Transverse colon (tissue), 3 donors: ENCODE measurements at regions not wholly inside any gene's neighbourhood (a gene's known extent, or its start where the extent isn't known, plus 50 kb on each side); places are given as distances from the start of the nearest gene placed in this dataset.

Source experiments
- CTCF ChIP-seq, 5 experiments: fragments of 200-600 bp in 3 of 5; fragments of 450-650 bp in 2 of 5; sonication (generic) in 3 of 5; IDR thresholded peaks; 1 replicate in 2 of 5; 2 replicates in 3 of 5; pipeline ENCODE4 v1.5.1; 2016 to 2017; ENCODE audit warnings: antibody characterized with exemption in 5 of 5, inconsistent platforms in 3 of 5, mild to moderate bottlenecking in 2 of 5, moderate library complexity in 1 of 5
- POLR2A ChIP-seq: fragments of 450-650 bp; IDR thresholded peaks from one replicate; pipeline ENCODE4 v1.6.1; 2016; ENCODE audit warnings: antibody characterized with exemption, mild to moderate bottlenecking, moderate library complexity

- TF ChIP-seq CTCF (IDR thresholded peaks at IDR 0.05) = no peak
- TF ChIP-seq POLR2A = no peak
Measured at GRCh38 chr5:174785120-174785680, 60.8 kb downstream of the MSX2 start.
